DND-41 (cell line): ENCODE measurements at regions not wholly inside any gene's neighbourhood (a gene's known extent, or its start where the extent isn't known, plus 50 kb on each side); places are given as distances from the start of the nearest gene placed in this dataset.

Experiments
- CTCF ChIP-seq: IDR thresholded peaks from 2 replicates; pipeline ENCODE4 v1.5.1; 2012; ENCODE audit warnings: borderline replicate concordance, low read length, moderate library complexity, mild to moderate bottlenecking; ENCODE audit not compliant: poor library complexity, severe bottlenecking; ENCODE audit errors: extremely low read depth
- EZH2 ChIP-seq: IDR thresholded peaks from 3 replicates; pipeline ENCODE4 v1.6.1; 2012; ENCODE audit warnings: borderline replicate concordance, low read depth, mild to moderate bottlenecking, moderate library complexity, low read length, inconsistent platforms; ENCODE audit not compliant: severe bottlenecking

- TF ChIP-seq CTCF = no peak
- no peak for TF ChIP-seq EZH2
Observed at GRCh38 chr3:27575499-27575898, 91.3 kb upstream of the SLC4A7 start.
